ENCODE measurements at regions not wholly inside any gene's neighbourhood (a gene's known extent, or its start where the extent isn't known, plus 50 kb on each side); places are given as distances from the start of the nearest gene placed in this dataset.

GRCh38 chr5:158135682-158136179 lies 276.8 kb upstream of the CLINT1 start:
- TF ChIP-seq POLR2AphosphoS5 (IDR thresholded peaks at IDR 0.05; ENCODE audit: borderline replicate concordance, low read depth, low read length) (no peak), EZH2 (IDR thresholded peaks at IDR 0.05) (no peak)

Data from SK-N-MC (cell line).